ENCODE measurements at regions not wholly inside any gene's neighbourhood (a gene's known extent, or its start where the extent isn't known, plus 50 kb on each side); places are given as distances from the start of the nearest gene placed in this dataset.

DNA sequence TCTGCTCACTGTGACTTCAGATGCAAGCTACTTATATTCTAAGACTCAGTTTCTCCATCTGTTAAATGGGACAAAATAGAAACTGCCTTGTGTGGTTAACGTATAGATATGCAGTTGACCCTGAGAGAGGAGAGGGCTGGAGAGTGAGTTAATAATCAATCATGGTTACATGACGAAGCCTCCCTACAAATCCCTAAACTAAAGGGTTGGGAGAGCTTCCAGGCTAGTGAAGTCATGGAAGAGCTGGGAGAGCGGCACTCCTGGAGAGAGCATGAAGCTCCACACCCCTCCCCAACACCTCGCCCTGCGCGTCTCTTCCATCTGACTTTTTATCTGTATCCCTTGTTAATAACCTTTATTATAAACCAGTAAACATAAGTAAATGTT is 138.5 kb upstream of the FAM9B start:
- no peaks in the 10 kb centered on the region for H3K36me3 Mint-ChIP-seq (ENCODE audit: low read depth, unreplicated experiment)
- no peaks in the 10 kb centered on the region for H3K9me3 Mint-ChIP-seq (ENCODE audit: unreplicated experiment)
- no peak for DNase-seq (ENCODE audit: low spot score)

DNA sequence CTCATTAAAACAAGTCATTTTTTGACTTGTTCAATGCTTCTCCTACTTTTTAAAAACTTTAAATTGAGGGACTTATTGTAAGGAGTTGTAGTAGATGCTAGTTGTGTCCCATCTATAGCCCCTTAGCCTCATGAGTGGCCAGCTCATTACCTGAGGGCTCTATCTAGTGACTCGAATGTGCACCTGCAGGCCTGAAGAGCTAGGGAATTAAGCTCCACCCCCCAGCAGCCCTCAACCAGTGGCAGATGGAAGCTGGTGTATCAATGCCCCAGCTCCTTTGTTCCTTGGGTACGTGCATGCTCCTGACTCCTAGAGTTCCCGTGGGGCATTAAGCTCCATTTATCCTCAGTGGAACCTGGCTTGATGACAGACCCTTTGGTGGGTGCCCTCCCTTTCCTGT is 146.7 kb upstream of the FAM9B start:
- no peaks in the 10 kb centered on the region for H3K4me1 Mint-ChIP-seq (ENCODE audit: unreplicated experiment)
- TF ChIP-seq, protein P1, sequence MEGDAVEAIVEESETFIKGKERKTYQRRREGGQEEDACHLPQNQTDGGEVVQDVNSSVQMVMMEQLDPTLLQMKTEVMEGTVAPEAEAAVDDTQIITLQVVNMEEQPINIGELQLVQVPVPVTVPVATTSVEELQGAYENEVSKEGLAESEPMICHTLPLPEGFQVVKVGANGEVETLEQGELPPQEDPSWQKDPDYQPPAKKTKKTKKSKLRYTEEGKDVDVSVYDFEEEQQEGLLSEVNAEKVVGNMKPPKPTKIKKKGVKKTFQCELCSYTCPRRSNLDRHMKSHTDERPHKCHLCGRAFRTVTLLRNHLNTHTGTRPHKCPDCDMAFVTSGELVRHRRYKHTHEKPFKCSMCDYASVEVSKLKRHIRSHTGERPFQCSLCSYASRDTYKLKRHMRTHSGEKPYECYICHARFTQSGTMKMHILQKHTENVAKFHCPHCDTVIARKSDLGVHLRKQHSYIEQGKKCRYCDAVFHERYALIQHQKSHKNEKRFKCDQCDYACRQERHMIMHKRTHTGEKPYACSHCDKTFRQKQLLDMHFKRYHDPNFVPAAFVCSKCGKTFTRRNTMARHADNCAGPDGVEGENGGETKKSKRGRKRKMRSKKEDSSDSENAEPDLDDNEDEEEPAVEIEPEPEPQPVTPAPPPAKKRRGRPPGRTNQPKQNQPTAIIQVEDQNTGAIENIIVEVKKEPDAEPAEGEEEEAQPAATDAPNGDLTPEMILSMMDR (IDR thresholded peaks at IDR 0.05; ENCODE audit: unreplicated experiment): no peak
- no peaks in the 10 kb centered on the region for H3K9me3 Mint-ChIP-seq (ENCODE audit: unreplicated experiment)
- H3K27ac Mint-ChIP-seq (ENCODE audit: unreplicated experiment): no peak overlapping the region
- H3K27me3 Mint-ChIP-seq (ENCODE audit: unreplicated experiment): no peaks in the 10 kb centered on the region
- no peak overlapping the region for H3K4me3 Mint-ChIP-seq (ENCODE audit: unreplicated experiment)
- no peak for DNase-seq (ENCODE audit: low spot score)
- H3K36me3 Mint-ChIP-seq (ENCODE audit: low read depth, unreplicated experiment): no peaks in the 10 kb centered on the region

More for the DNA sequence above, 138.5 kb upstream of the FAM9B start:
- Mint-ChIP-seq H3K27me3 (ENCODE audit: unreplicated experiment) (no peaks in the 10 kb centered on the region), H3K4me3 (ENCODE audit: unreplicated experiment) (no peak overlapping the region), H3K4me1 (ENCODE audit: unreplicated experiment) (no peaks in the 10 kb centered on the region), H3K27ac (ENCODE audit: unreplicated experiment) (no peak overlapping the region)
- TF ChIP-seq, protein P1 (IDR thresholded peaks at IDR 0.05; ENCODE audit: unreplicated experiment): no peak

DNA sequence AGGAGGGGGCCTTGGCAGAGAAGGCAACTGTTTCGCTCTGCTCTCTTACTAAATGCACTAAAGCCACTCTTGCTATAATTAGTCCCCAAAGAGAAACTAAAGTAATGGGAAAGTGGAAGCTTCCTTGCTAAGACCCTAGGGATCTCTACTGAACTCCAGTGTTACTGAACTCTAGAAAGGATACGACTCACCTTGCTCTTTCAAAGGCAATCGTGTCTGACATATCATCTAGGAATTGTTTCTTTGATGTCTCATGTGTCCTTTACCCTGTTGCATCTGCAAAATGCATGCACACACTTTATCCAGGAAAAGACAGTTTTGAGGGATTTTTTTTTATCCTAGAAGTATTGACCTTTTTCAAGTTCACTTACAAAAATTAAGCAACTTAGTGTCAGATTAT is 148.1 kb upstream of the FAM9B start:
- TF ChIP-seq, protein P1 (IDR thresholded peaks at IDR 0.05; ENCODE audit: unreplicated experiment): no peak
- H3K9me3 Mint-ChIP-seq (ENCODE audit: unreplicated experiment): no peaks in the 10 kb centered on the region
- no peak for DNase-seq (ENCODE audit: low spot score)
- no peaks in the 10 kb centered on the region for H3K36me3 Mint-ChIP-seq (ENCODE audit: low read depth, unreplicated experiment)
- H3K27me3 Mint-ChIP-seq (ENCODE audit: unreplicated experiment): no peaks in the 10 kb centered on the region
- H3K27ac Mint-ChIP-seq (ENCODE audit: unreplicated experiment): no peak overlapping the region
- H3K4me1 Mint-ChIP-seq (ENCODE audit: unreplicated experiment): no peaks in the 10 kb centered on the region
- no peak overlapping the region for H3K4me3 Mint-ChIP-seq (ENCODE audit: unreplicated experiment)

DNA sequence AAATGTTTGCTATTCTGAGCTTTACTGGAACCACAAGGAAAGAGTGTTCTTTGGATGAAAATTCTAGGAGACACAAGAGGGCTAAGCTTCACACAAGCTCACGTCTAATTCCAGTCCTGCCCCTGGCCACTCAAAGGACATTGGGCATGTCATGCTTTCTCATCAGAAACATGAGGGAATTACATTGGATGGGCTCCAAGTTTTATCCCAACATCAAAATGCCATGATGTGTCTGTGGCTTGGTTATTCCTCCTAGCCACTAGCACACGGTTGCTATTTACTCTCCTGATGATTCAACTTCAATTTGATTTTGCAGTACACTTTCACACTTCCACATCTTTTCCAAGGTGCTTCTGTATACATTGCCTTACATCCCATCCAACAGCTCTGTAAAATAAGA is 149.6 kb upstream of the FAM9B start:
- H3K4me1 Mint-ChIP-seq (ENCODE audit: unreplicated experiment): no peaks in the 10 kb centered on the region
- H3K4me3 Mint-ChIP-seq (ENCODE audit: unreplicated experiment): no peak overlapping the region
- DNase-seq (ENCODE audit: low spot score): no peak
- H3K9me3 Mint-ChIP-seq (ENCODE audit: unreplicated experiment): no peaks in the 10 kb centered on the region
- TF ChIP-seq, protein P1 (IDR thresholded peaks at IDR 0.05; ENCODE audit: unreplicated experiment): no peak
- no peak overlapping the region for H3K27ac Mint-ChIP-seq (ENCODE audit: unreplicated experiment)
- H3K27me3 Mint-ChIP-seq (ENCODE audit: unreplicated experiment): no peaks in the 10 kb centered on the region
- H3K36me3 Mint-ChIP-seq (ENCODE audit: low read depth, unreplicated experiment): no peaks in the 10 kb centered on the region

DNA sequence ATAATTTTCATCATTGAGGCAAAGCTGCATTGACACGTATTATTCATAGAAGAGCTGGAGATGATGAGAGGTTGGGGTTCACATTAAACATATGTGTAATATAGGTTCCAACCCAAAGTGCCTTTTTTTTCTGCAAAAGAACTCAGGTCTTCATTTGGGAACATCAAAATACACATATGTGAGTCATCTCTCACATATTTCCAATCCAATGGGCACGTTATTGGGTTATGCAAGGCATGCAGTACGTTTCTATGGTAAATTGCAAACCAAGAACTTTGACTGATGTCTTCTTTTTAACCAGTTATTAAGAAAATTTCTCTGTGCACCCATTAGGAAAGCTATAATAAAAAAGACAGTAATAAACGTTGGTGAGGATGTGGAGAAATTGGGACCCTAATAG is 150.3 kb upstream of the FAM9B start:
- Mint-ChIP-seq H3K9me3 (ENCODE audit: unreplicated experiment) (no peaks in the 10 kb centered on the region), H3K27ac (ENCODE audit: unreplicated experiment) (no peak overlapping the region), H3K4me3 (ENCODE audit: unreplicated experiment) (no peak overlapping the region), H3K36me3 (ENCODE audit: low read depth, unreplicated experiment) (no peaks in the 10 kb centered on the region), H3K4me1 (ENCODE audit: unreplicated experiment) (peaks cover under 1% of the 10 kb centered on the region), H3K27me3 (ENCODE audit: unreplicated experiment) (no peaks in the 10 kb centered on the region)
- TF ChIP-seq, protein P1 (IDR thresholded peaks at IDR 0.05; ENCODE audit: unreplicated experiment): no peak
- DNase-seq (ENCODE audit: low spot score): no peak
